ENCODE measurements at regions not wholly inside any gene's neighbourhood (a gene's known extent, or its start where the extent isn't known, plus 50 kb on each side); places are given as distances from the start of the nearest gene placed in this dataset.
A peak's percentile ranks its signal among the peaks of the same experiment; 100 is the strongest.

- no peak for DNase-seq
- Histone ChIP-seq H3K36me3 (ENCODE audit: low read depth, missing control alignments) (no peaks in the 10 kb centered on the region), H3K27me3 (no peaks in the 10 kb centered on the region), H3K9me3 (no peaks in the 10 kb centered on the region), H3K4me3 (no peak overlapping the region), H3K27ac (no peak overlapping the region), H3K4me1 (no peaks in the 10 kb centered on the region)
- intact Hi-C loops (cut with DNase I; ENCODE audit: low total_unique reads) = no loop called here
- TF ChIP-seq, protein P1, sequence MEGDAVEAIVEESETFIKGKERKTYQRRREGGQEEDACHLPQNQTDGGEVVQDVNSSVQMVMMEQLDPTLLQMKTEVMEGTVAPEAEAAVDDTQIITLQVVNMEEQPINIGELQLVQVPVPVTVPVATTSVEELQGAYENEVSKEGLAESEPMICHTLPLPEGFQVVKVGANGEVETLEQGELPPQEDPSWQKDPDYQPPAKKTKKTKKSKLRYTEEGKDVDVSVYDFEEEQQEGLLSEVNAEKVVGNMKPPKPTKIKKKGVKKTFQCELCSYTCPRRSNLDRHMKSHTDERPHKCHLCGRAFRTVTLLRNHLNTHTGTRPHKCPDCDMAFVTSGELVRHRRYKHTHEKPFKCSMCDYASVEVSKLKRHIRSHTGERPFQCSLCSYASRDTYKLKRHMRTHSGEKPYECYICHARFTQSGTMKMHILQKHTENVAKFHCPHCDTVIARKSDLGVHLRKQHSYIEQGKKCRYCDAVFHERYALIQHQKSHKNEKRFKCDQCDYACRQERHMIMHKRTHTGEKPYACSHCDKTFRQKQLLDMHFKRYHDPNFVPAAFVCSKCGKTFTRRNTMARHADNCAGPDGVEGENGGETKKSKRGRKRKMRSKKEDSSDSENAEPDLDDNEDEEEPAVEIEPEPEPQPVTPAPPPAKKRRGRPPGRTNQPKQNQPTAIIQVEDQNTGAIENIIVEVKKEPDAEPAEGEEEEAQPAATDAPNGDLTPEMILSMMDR (IDR thresholded peaks at IDR 0.05) = no peak
- TF ChIP-seq POLR2A (IDR thresholded peaks at IDR 0.05) = no peak
- WGBS, 2 donors = 72 to 76% methylated on average over 2 of the region's 2 CpGs
Measured at GRCh38 chr11:111155021-111155420, 90.5 kb upstream of the POU2AF2 start.

GRCh38 chr11:111153194-111153593, 92.3 kb upstream of the POU2AF2 start:
- Histone ChIP-seq H3K9me3 (no peaks in the 10 kb centered on the region), H3K4me1 (no peaks in the 10 kb centered on the region), H3K27me3 (no peaks in the 10 kb centered on the region), H3K36me3 (ENCODE audit: low read depth, missing control alignments) (no peaks in the 10 kb centered on the region), H3K27ac (peak overlapping the region in 1 of 2 donors; percentile 16), H3K4me3 (no peak overlapping the region)
- DNase-seq = no peak
- TF ChIP-seq, protein P1 (IDR thresholded peaks at IDR 0.05) = no peak
- no peak for TF ChIP-seq POLR2A (IDR thresholded peaks at IDR 0.05)
- WGBS, 2 donors = 93 to 94% methylated on average over 2 of the region's 2 CpGs
- intact Hi-C loops (cut with DNase I; ENCODE audit: low total_unique reads) = no loop called here

- Histone ChIP-seq H3K27ac (no peak overlapping the region), H3K4me1 (no peaks in the 10 kb centered on the region), H3K9me3 (no peaks in the 10 kb centered on the region), H3K36me3 (ENCODE audit: low read depth, missing control alignments) (no peaks in the 10 kb centered on the region), H3K27me3 (no peaks in the 10 kb centered on the region), H3K4me3 (no peak overlapping the region)
- intact Hi-C loops (cut with DNase I; ENCODE audit: low total_unique reads) = no loop called here
- DNase-seq = no peak
- TF ChIP-seq, protein P1 (IDR thresholded peaks at IDR 0.05) = no peak
- TF ChIP-seq POLR2A (IDR thresholded peaks at IDR 0.05) = no peak
Measured at GRCh38 chr11:111148953-111149352, 96.6 kb upstream of the POU2AF2 start.

DNA sequence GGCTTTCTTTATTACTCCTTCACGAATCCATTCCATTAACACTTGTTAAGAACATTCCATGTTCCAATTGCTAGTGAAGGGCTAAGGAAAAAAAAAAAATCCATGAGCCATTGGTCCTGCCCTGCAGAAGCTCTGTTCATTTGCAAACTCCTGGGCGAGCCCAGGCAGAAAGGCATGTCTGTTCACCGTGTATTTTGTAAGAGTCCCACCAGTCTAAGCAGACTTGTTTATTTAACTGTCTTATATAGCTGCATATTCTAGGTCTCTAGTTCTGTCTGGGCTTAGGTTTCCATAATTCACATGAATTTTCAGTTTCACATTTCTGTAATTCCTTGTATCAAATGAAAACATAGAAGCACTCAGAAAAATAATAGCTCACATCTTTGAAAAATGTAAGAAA, 97.4 kb upstream of the POU2AF2 start:
- Histone ChIP-seq H3K36me3 (ENCODE audit: low read depth, missing control alignments) (no peaks in the 10 kb centered on the region), H3K4me3 (no peak overlapping the region), H3K27ac (no peak overlapping the region), H3K4me1 (no peaks in the 10 kb centered on the region), H3K27me3 (no peaks in the 10 kb centered on the region), H3K9me3 (no peaks in the 10 kb centered on the region)
- DNase-seq = no peak
- no peak for TF ChIP-seq POLR2A (IDR thresholded peaks at IDR 0.05)
- TF ChIP-seq, protein P1 (IDR thresholded peaks at IDR 0.05) = no peak
- intact Hi-C loops (cut with DNase I; ENCODE audit: low total_unique reads) = no loop called here
- 57 to 67% methylated on average over 3 of the region's 3 CpGs for WGBS, 2 donors

DNA sequence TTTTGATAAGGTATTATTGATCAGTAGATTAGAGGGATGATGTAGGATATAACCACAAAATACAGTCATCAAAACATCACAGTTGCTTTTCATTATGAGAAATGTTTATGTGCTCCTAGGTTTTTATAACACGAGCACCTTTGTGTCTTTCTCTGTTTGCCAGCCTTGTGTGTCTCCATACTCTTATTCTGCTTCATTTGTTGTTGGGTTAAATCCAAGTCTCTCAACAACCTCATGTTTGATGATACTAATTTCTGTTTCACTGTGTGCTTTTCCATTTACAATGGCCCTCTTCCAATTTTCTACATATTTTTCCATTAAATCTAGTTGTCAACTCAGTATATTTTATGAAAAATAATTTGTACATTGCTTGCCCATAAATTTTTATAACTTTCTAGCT, 107.7 kb upstream of the POU2AF2 start:
- Histone ChIP-seq H3K4me1 (no peaks in the 10 kb centered on the region), H3K4me3 (no peak overlapping the region), H3K9me3 (no peaks in the 10 kb centered on the region), H3K27me3 (no peaks in the 10 kb centered on the region), H3K36me3 (ENCODE audit: low read depth, missing control alignments) (no peaks in the 10 kb centered on the region), H3K27ac (no peak overlapping the region)
- 29 to 70% methylated on average over 1 of the region's 1 CpG for WGBS, 2 donors
- intact Hi-C loops (cut with DNase I; ENCODE audit: low total_unique reads) = no loop called here
- no peak for DNase-seq
- TF ChIP-seq, protein P1 (IDR thresholded peaks at IDR 0.05) = no peak
- TF ChIP-seq POLR2A (IDR thresholded peaks at IDR 0.05) = no peak

Data from testis (tissue), 2 donors.